Cardiac fibroblast (primary cell): ENCODE measurements at regions not wholly inside any gene's neighbourhood (a gene's known extent, or its start where the extent isn't known, plus 50 kb on each side); places are given as distances from the start of the nearest gene placed in this dataset.

Experiments used
- DNase-seq, 2 donors: peaks; one replicate each; pipeline versions ENCODE4 v3.0.0 to v3.0.0-alpha.2; 2010; ENCODE audit warnings: low read depth in 2 of 2
- H3K4me3 ChIP-seq, 2 donors: replicated peaks in 1 of 2; 1 replicate in 1 of 2; 2 replicates in 1 of 2; pipeline ENCODE4 v1.5.1; 2011; ENCODE audit warnings: low read depth in 2 of 2, low read length in 2 of 2, mild to moderate bottlenecking in 2 of 2, moderate library complexity in 1 of 2
- TF ChIP-seq, protein P1 (sequence below): IDR thresholded peaks from one replicate; pipeline ENCODE4 v1.5.1; 2011; ENCODE audit warnings: low read depth, mild to moderate bottlenecking, low read length, inconsistent platforms

GRCh38 chr5:167608390-167609272 is 682.8 kb upstream of the WWC1 start:
- H3K4me3 ChIP-seq: no peak overlapping the region
- no peak for DNase-seq
- TF ChIP-seq, protein P1, sequence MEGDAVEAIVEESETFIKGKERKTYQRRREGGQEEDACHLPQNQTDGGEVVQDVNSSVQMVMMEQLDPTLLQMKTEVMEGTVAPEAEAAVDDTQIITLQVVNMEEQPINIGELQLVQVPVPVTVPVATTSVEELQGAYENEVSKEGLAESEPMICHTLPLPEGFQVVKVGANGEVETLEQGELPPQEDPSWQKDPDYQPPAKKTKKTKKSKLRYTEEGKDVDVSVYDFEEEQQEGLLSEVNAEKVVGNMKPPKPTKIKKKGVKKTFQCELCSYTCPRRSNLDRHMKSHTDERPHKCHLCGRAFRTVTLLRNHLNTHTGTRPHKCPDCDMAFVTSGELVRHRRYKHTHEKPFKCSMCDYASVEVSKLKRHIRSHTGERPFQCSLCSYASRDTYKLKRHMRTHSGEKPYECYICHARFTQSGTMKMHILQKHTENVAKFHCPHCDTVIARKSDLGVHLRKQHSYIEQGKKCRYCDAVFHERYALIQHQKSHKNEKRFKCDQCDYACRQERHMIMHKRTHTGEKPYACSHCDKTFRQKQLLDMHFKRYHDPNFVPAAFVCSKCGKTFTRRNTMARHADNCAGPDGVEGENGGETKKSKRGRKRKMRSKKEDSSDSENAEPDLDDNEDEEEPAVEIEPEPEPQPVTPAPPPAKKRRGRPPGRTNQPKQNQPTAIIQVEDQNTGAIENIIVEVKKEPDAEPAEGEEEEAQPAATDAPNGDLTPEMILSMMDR: peak; percentile 20

DNA sequence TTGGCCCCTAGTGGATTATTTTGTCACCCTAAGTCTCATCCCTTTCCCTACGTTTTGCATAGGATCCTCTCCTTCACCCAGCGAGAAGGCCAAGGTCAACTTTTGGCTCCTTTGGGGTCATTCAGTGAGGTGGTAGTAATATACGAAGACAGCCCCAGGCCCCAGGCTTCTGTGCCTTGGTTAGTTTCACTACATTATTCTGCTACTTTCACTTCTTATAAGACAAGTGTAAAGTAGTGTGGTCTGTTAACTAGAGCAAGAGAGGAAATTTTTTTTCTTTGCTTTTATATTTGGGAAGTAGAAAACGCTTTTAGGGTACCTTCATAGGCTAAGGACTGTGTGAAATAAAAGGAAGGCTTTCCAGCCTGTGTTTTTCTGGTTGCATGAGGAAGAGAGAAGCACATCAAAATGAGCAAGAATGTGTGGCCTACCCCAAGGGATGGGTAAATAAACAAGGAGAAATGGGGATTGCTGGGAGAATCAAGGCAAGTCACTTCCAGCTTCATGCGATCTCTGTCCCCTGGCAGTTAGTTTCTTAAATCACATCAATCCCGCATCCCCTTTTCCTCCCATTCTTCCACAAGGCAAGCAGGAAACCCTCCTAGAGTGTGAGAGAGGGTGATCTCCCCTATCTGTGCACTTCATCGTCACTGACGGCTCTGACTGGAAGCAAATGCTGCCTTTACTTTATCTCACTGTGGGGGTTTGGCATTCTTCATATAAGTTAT is 677.0 kb upstream of the WWC1 start:
- TF ChIP-seq, protein P1: no peak
- H3K4me3 ChIP-seq: no peak overlapping the region
- no peak for DNase-seq

DNA sequence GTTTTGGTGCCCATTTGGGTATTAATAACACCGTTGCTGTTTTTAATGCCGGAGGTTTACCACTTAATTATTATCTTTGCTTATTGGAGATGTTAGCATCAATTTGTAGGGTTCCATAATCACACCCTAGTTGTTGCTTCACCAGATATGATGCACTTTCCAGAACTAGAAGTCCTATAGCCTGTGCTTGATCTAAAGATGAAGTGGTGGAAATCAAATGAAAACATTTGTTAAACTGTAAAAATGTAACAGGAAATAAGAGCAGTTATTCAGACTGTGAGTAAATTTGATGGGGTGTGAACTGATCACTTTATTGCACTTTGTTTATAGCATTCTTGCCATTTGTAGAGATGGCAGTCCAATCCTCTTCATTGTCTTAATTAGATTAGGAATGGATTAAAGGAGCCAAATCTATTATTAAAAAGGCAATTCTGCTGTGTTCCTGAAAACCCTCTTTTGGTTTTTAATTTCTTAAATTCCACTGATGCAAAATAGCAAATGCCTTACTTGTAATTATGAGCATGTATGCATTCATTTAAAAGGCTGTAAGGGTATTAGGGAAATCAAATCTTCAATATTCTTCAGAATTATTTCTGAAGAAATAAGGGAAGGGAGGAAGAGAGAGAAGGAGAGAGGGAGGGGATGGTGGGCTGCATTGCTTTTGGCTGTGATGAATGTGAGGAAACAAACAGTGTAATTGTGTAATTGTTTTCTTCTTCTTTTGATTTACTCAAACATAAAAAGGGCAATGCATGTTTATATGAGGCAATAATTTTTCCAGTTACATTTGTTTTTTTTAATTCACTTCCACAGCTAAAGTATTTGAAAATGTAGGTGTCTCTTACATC is 675.2 kb upstream of the WWC1 start:
- no peak overlapping the region for H3K4me3 ChIP-seq

DNA sequence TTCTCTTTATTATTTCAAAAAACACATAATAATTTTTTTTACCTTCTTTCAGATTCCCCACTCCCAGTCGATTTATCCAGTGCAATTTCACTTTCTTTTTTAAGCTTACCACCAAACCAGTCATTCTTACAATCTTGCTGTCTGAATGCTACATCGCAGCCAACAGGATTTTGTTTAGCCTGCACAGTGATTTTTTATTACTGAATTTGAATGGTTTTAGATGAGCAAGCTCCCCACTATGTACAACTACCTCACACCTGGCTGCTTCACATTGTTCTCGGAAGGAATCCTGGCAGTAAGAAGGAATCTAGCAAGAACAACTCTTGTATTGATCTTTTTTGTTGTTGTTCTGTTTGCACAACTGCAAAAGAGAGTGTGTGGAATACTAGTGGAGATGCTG is 668.1 kb upstream of the WWC1 start:
- H3K4me3 ChIP-seq: no peak overlapping the region
- TF ChIP-seq, protein P1: no peak

More for the DNA sequence above, 675.2 kb upstream of the WWC1 start:
- DNase-seq: no peak
- TF ChIP-seq, protein P1: no peak

DNA sequence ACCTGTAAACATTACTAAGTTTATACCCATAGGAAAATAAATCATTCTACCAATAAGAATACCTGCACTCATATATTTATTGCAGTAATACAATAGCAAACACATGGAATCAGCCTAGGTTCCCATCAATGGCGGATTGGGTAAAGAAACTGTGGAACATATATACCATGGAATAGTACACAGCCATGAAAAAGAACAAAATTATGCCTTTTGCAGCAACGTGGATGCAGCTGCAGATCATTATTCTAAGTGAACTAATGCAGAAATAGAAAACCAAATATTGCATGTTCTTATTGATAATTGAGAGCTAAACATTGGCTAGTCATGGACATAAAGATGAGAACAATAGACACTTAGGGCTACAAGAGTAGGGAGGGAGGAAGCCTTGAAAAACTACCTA is 667.4 kb upstream of the WWC1 start:
- TF ChIP-seq, protein P1: no peak
- no peak for DNase-seq
- no peak overlapping the region for H3K4me3 ChIP-seq

More for the DNA sequence above, 668.1 kb upstream of the WWC1 start:
- DNase-seq: peak in 1 of 2 donors; percentile 4

DNA sequence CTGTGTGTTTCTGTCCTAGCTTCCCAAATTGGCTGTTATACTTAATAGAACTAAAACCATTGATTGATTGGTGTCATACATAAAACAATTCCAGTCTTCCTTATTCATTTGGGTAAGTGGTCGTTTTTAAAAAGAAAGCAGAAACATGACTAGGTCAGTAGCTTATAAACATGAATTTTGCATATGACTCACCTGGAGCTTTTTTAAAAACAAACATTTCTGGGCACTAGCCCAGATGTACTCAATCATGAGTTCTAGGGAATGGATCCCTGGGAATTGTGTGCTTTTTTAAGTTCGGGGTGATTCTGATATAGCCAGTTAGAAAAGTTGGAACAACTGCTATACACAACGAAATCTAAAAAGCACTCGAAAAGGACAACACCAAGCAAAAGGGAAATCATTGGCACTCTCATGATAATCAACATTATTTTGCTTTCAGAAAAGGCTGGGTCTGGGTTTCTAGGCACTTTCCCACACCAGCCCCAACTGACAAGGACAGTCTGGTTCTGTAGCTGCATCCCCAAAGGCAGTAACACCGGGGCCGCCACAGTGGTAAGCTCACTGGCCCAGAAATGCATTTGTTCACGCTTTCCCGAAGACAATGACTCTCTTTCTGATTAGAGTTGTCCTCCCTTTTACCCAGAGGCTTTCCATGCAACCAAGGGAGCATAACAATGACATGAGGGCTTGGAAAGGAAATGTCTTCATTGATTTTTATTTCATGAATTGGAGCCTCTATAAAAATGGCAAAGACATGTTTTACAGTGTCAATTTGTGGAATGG is 664.9 kb upstream of the WWC1 start:
- no peak overlapping the region for H3K4me3 ChIP-seq
- TF ChIP-seq, protein P1: no peak
- DNase-seq: peak in 1 of 2 donors; percentile 36
